ENCODE measurements at regions not wholly inside any gene's neighbourhood (a gene's known extent, or its start where the extent isn't known, plus 50 kb on each side); places are given as distances from the start of the nearest gene placed in this dataset.

DNA sequence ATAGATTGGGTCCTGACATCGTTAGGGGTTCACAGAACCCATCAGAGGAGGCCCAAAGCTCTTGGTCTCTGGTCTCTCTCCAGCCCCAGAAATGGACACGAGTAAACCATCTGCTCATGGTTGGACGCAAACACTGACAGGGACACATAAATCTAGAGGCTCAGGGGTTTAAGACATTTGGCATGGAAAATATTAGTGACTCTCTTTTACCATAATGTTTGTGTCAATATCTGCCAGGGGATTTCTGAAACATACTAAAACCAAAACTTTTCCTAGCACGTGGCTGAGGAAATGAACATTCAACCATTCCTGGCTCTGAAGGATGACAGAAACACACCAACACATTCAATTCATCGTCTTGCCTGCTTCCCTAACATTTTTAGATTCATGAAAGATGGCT, 226.2 kb downstream of the SP3 start:
- H3K36me3 ChIP-seq = no peaks in the 10 kb centered on the region
- DNase-seq (no peak), ATAC-seq (no peak)
- no peaks in the 10 kb centered on the region for H3K9me3 ChIP-seq
- in situ Hi-C loops (cut with MboI; ENCODE audit: low sequenced_read_pairs in 4 of 4) (no loop called here), intact Hi-C loops (cut with DNase I; ENCODE audit: low total_unique reads) (no loop called here)
- H3K27ac ChIP-seq = no peak overlapping the region
- H3K4me1 ChIP-seq = no peaks in the 10 kb centered on the region
- H3K27me3 ChIP-seq = no peaks in the 10 kb centered on the region
- TF ChIP-seq, protein P1, sequence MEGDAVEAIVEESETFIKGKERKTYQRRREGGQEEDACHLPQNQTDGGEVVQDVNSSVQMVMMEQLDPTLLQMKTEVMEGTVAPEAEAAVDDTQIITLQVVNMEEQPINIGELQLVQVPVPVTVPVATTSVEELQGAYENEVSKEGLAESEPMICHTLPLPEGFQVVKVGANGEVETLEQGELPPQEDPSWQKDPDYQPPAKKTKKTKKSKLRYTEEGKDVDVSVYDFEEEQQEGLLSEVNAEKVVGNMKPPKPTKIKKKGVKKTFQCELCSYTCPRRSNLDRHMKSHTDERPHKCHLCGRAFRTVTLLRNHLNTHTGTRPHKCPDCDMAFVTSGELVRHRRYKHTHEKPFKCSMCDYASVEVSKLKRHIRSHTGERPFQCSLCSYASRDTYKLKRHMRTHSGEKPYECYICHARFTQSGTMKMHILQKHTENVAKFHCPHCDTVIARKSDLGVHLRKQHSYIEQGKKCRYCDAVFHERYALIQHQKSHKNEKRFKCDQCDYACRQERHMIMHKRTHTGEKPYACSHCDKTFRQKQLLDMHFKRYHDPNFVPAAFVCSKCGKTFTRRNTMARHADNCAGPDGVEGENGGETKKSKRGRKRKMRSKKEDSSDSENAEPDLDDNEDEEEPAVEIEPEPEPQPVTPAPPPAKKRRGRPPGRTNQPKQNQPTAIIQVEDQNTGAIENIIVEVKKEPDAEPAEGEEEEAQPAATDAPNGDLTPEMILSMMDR (IDR thresholded peaks at IDR 0.05 in 4 of 5, conservative IDR thresholded peaks at IDR 0.05 in 1 of 5) = no peak
- TF ChIP-seq POLR2A (IDR thresholded peaks at IDR 0.05) = no peak
- no peak overlapping the region for H3K4me3 ChIP-seq

DNA sequence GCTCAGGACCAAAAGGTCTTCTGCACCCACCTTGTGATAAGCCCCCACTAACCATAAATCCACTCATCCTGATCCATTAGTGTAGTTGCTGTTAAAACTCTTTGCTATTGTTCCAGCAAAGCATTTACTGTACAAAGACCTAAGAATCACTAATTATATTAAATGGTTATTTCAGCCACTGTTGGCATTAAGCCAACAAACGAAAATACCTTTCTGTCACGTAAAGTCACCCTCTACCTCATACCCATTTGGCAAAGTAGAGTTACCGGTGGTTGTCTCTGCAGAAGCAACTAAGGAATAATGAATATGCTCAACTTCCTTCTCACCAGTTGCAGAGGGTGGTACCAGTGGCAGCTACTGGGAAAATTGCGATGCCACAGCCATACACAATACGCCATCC, 224.5 kb downstream of the SP3 start:
- TF ChIP-seq POLR2A (IDR thresholded peaks at IDR 0.05) = no peak
- TF ChIP-seq, protein P1 (IDR thresholded peaks at IDR 0.05 in 4 of 5, conservative IDR thresholded peaks at IDR 0.05 in 1 of 5) = no peak
- DNase-seq = no peak
- no peak for ATAC-seq
- in situ Hi-C loops (cut with MboI; ENCODE audit: low sequenced_read_pairs in 4 of 4) = no loop called here
- no peaks in the 10 kb centered on the region for H3K9me3 ChIP-seq
- intact Hi-C loops (cut with DNase I; ENCODE audit: low total_unique reads) = loop anchor here (10.0 kb wide), 1 partner anchor 304 kb away; no protein-coding TSS in a partner anchor
- H3K36me3 ChIP-seq = no peaks in the 10 kb centered on the region
- H3K27ac ChIP-seq = no peak overlapping the region
- no peaks in the 10 kb centered on the region for H3K27me3 ChIP-seq
- H3K4me3 ChIP-seq = no peak overlapping the region
- no peaks in the 10 kb centered on the region for H3K4me1 ChIP-seq

DNA sequence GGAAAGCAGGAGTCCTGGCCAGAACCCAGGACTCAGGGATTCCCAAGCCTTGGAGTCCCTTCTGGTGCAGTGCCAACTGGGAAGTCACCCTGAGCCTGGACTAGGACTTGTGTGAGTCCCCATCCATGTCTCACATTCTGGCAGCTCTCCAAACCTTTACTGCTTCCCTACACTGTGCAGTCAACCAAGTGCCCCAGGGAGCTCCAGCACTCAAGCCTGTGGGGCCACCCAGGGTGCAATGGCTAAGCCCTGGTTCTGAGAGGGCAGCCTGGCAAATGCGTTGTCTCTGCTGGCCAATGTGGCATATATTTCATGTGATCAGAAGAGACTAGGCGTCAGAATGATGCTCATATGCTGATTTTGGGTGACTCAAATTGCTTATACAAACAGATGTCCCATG, 223.4 kb downstream of the SP3 start:
- in situ Hi-C loops (cut with MboI; ENCODE audit: low sequenced_read_pairs in 4 of 4) = no loop called here
- Histone ChIP-seq H3K36me3 (no peaks in the 10 kb centered on the region), H3K9me3 (no peaks in the 10 kb centered on the region), H3K27me3 (no peaks in the 10 kb centered on the region), H3K4me1 (no peaks in the 10 kb centered on the region), H3K4me3 (no peak overlapping the region), H3K27ac (no peak overlapping the region)
- no peak for DNase-seq
- no peak for ATAC-seq
- intact Hi-C loops (cut with DNase I; ENCODE audit: low total_unique reads) = loop anchor here (10.0 kb wide), 1 partner anchor 303 kb away; no protein-coding TSS in a partner anchor
- TF ChIP-seq, protein P1 (IDR thresholded peaks at IDR 0.05 in 4 of 5, conservative IDR thresholded peaks at IDR 0.05 in 1 of 5) = no peak
- no peak for TF ChIP-seq POLR2A (IDR thresholded peaks at IDR 0.05)

DNA sequence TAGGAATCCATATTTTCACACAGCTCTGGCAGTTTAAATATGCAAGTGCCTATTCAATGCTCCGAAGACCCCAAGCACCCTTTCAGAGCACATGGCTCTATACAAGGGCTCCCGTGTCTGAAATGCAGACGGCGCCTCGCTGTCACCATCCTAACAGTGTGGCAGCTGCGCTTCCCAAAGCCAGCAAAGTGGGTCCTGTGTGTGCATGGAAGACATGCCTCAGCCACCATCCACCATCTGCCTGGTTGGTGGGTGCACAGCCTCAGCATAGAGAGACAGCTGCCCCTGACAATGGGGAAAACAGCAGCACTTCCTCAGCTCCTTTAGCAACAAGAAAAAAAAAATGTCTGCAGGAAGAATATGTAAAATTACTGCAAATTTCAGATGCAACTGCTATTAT, 218.1 kb downstream of the SP3 start:
- H3K27me3 ChIP-seq = no peaks in the 10 kb centered on the region
- H3K27ac ChIP-seq = no peak overlapping the region
- no peak overlapping the region for H3K4me3 ChIP-seq
- ATAC-seq (no peak), DNase-seq (no peak)
- H3K9me3 ChIP-seq = no peaks in the 10 kb centered on the region
- no peaks in the 10 kb centered on the region for H3K4me1 ChIP-seq
- TF ChIP-seq, protein P1 (IDR thresholded peaks at IDR 0.05 in 4 of 5, conservative IDR thresholded peaks at IDR 0.05 in 1 of 5) = no peak
- no peak for TF ChIP-seq POLR2A (IDR thresholded peaks at IDR 0.05)
- no peaks in the 10 kb centered on the region for H3K36me3 ChIP-seq
- in situ Hi-C loops (cut with MboI; ENCODE audit: low sequenced_read_pairs in 4 of 4) (no loop called here), intact Hi-C loops (cut with DNase I; ENCODE audit: low total_unique reads) (loop anchor here (10.0 kb wide), 1 partner anchor 298 kb away; no protein-coding TSS in a partner anchor)

DNA sequence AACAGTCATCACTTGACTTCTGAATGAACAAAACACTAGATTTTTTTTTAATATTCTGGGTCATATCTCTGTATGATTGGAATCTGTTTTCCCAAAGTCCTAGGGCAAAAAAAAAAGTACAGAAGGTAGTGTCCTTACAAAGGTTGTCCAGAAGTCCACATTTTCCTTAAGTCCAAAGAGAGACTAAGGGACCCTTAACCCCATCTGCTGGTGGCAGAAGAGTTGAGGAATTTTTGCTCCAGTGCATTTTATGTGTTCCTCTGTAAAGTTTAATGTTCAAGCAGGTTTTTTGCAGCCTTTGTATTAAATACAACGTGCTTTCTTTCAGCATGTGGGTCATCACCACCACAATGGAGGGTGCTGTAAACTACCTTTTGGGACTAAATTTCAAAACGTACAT, 215.9 kb downstream of the SP3 start:
- H3K4me1 ChIP-seq = no peaks in the 10 kb centered on the region
- H3K9me3 ChIP-seq = no peaks in the 10 kb centered on the region
- in situ Hi-C loops (cut with MboI; ENCODE audit: low sequenced_read_pairs in 4 of 4) (no loop called here), intact Hi-C loops (cut with DNase I; ENCODE audit: low total_unique reads) (loop anchor here (10.0 kb wide), 1 partner anchor 295 kb away; no protein-coding TSS in a partner anchor)
- DNase-seq (no peak), ATAC-seq (no peak)
- no peaks in the 10 kb centered on the region for H3K27me3 ChIP-seq
- H3K36me3 ChIP-seq = no peaks in the 10 kb centered on the region
- H3K4me3 ChIP-seq = no peak overlapping the region
- TF ChIP-seq, protein P1 (IDR thresholded peaks at IDR 0.05 in 4 of 5, conservative IDR thresholded peaks at IDR 0.05 in 1 of 5) = no peak
- TF ChIP-seq POLR2A (IDR thresholded peaks at IDR 0.05) = no peak
- H3K27ac ChIP-seq = no peak overlapping the region
